ENCODE measurements at regions not wholly inside any gene's neighbourhood (a gene's known extent, or its start where the extent isn't known, plus 50 kb on each side); places are given as distances from the start of the nearest gene placed in this dataset.

GRCh38 chr13:56713656-56714055 lies 427.1 kb upstream of the PRR20A start:
- Histone ChIP-seq H3K36me3 (ENCODE audit: insufficient read depth, low read length) (no peaks in the 10 kb centered on the region), H3K4me2 (ENCODE audit: low read length) (no peak overlapping the region), H3K9me3 (ENCODE audit: insufficient read depth, low read depth, low read length) (no peaks in the 10 kb centered on the region), H3K4me1 (ENCODE audit: insufficient read depth, low read length) (no peaks in the 10 kb centered on the region), H2AFZ (ENCODE audit: low read depth, low read length) (no peak overlapping the region), H3K79me2 (ENCODE audit: insufficient read depth, low read length) (no peaks in the 10 kb centered on the region), H3K27ac (ENCODE audit: low read depth, low read length) (no peak overlapping the region), H3K4me3 (ENCODE audit: insufficient read depth, low read depth, low read length) (no peak overlapping the region), H3K27me3 (ENCODE audit: insufficient read depth, low read length) (no peaks in the 10 kb centered on the region), H3K9ac (ENCODE audit: low read length) (no peak overlapping the region), H4K20me1 (ENCODE audit: insufficient read depth, low read length) (no peaks in the 10 kb centered on the region)
- no peak overlapping the region for H3K27ac Mint-ChIP-seq (ENCODE audit: unreplicated experiment)
- H3K36me3 Mint-ChIP-seq (ENCODE audit: low read depth, unreplicated experiment), result no peaks in the 10 kb centered on the region
- TF ChIP-seq EZH2 (IDR thresholded peaks at IDR 0.05; ENCODE audit: insufficient read depth, low read length), result no peak
- TF ChIP-seq CTCF (IDR thresholded peaks at IDR 0.05; ENCODE audit: insufficient read depth, low read depth, low read length), result no peak
- no peaks in the 10 kb centered on the region for H3K4me1 Mint-ChIP-seq (ENCODE audit: low read depth, unreplicated experiment)
- no peaks in the 10 kb centered on the region for H3K27me3 Mint-ChIP-seq (ENCODE audit: low read depth, unreplicated experiment)
- DNase-seq (ENCODE audit: low read depth), result no peak
- no peak overlapping the region for H3K4me3 Mint-ChIP-seq (ENCODE audit: unreplicated experiment)
- FAIRE-seq, result no peak
- no peaks in the 10 kb centered on the region for H3K9me3 Mint-ChIP-seq (ENCODE audit: unreplicated experiment)

GRCh38 chr13:56718791-56719190 lies 421.9 kb upstream of the PRR20A start:
- no peak overlapping the region for H3K27ac ChIP-seq (ENCODE audit: low read depth, low read length)
- Mint-ChIP-seq H3K4me1 (ENCODE audit: low read depth, unreplicated experiment) (peaks cover 7% of the 10 kb centered on the region), H3K4me3 (ENCODE audit: unreplicated experiment) (no peak overlapping the region), H3K27ac (ENCODE audit: unreplicated experiment) (no peak overlapping the region), H3K27me3 (ENCODE audit: low read depth, unreplicated experiment) (no peaks in the 10 kb centered on the region), H3K9me3 (ENCODE audit: unreplicated experiment) (no peaks in the 10 kb centered on the region), H3K36me3 (ENCODE audit: low read depth, unreplicated experiment) (no peaks in the 10 kb centered on the region)
- no peaks in the 10 kb centered on the region for H3K9me3 ChIP-seq (ENCODE audit: insufficient read depth, low read depth, low read length)
- no peaks in the 10 kb centered on the region for H3K27me3 ChIP-seq (ENCODE audit: insufficient read depth, low read length)
- no peak for TF ChIP-seq EZH2 (IDR thresholded peaks at IDR 0.05; ENCODE audit: insufficient read depth, low read length)
- TF ChIP-seq CTCF (IDR thresholded peaks at IDR 0.05; ENCODE audit: insufficient read depth, low read depth, low read length), result no peak
- no peak overlapping the region for H3K4me2 ChIP-seq (ENCODE audit: low read length)
- no peaks in the 10 kb centered on the region for H3K79me2 ChIP-seq (ENCODE audit: insufficient read depth, low read length)
- no peaks in the 10 kb centered on the region for H3K36me3 ChIP-seq (ENCODE audit: insufficient read depth, low read length)
- DNase-seq (ENCODE audit: low read depth) (no peak), FAIRE-seq (peak; percentile 5)
- no peaks in the 10 kb centered on the region for H3K4me1 ChIP-seq (ENCODE audit: insufficient read depth, low read length)
- no peak overlapping the region for H3K9ac ChIP-seq (ENCODE audit: low read length)
- H3K4me3 ChIP-seq (ENCODE audit: insufficient read depth, low read depth, low read length), result no peak overlapping the region
- H4K20me1 ChIP-seq (ENCODE audit: insufficient read depth, low read length), result no peaks in the 10 kb centered on the region
- H2AFZ ChIP-seq (ENCODE audit: low read depth, low read length), result no peak overlapping the region

- no peak for TF ChIP-seq CTCF (IDR thresholded peaks at IDR 0.05; ENCODE audit: insufficient read depth, low read depth, low read length)
- no peak for TF ChIP-seq EZH2 (IDR thresholded peaks at IDR 0.05; ENCODE audit: insufficient read depth, low read length)
- DNase-seq (ENCODE audit: low read depth) (no peak), FAIRE-seq (no peak)
- Mint-ChIP-seq H3K27ac (ENCODE audit: unreplicated experiment) (peak overlapping the region; percentile 6), H3K9me3 (ENCODE audit: unreplicated experiment) (no peaks in the 10 kb centered on the region), H3K4me3 (ENCODE audit: unreplicated experiment) (no peak overlapping the region), H3K4me1 (ENCODE audit: low read depth, unreplicated experiment) (peaks cover 7% of the 10 kb centered on the region), H3K27me3 (ENCODE audit: low read depth, unreplicated experiment) (no peaks in the 10 kb centered on the region), H3K36me3 (ENCODE audit: low read depth, unreplicated experiment) (no peaks in the 10 kb centered on the region)
- Histone ChIP-seq H2AFZ (ENCODE audit: low read depth, low read length) (no peak overlapping the region), H3K4me2 (ENCODE audit: low read length) (no peak overlapping the region), H4K20me1 (ENCODE audit: insufficient read depth, low read length) (no peaks in the 10 kb centered on the region), H3K36me3 (ENCODE audit: insufficient read depth, low read length) (no peaks in the 10 kb centered on the region), H3K9ac (ENCODE audit: low read length) (no peak overlapping the region), H3K4me1 (ENCODE audit: insufficient read depth, low read length) (no peaks in the 10 kb centered on the region), H3K27ac (ENCODE audit: low read depth, low read length) (no peak overlapping the region), H3K4me3 (ENCODE audit: insufficient read depth, low read depth, low read length) (no peak overlapping the region), H3K79me2 (ENCODE audit: insufficient read depth, low read length) (no peaks in the 10 kb centered on the region), H3K27me3 (ENCODE audit: insufficient read depth, low read length) (no peaks in the 10 kb centered on the region), H3K9me3 (ENCODE audit: insufficient read depth, low read depth, low read length) (no peaks in the 10 kb centered on the region)
Measured at GRCh38 chr13:56720841-56721240, 419.9 kb upstream of the PRR20A start.

Data from astrocyte (in vitro differentiated cells and primary cell).